Activated CD4-positive, alpha-beta T cell treated with anti-CD3 and anti-CD28 coated beads for 24 hours (primary cell): ENCODE measurements at regions not wholly inside any gene's neighbourhood (a gene's known extent, or its start where the extent isn't known, plus 50 kb on each side); places are given as distances from the start of the nearest gene placed in this dataset.
A peak's percentile ranks its signal among the peaks of the same experiment; 100 is the strongest.

ENCODE experiments used
- DNase-seq, 2 donors: peaks; one replicate each; pipeline ENCODE4 v3.0.0-alpha.2; 2020; ENCODE audit warnings: low read depth in 2 of 2

GRCh38 chr1:234554218-234554697 is 55.7 kb downstream of the IRF2BP2 start:
- DNase-seq, result no peak

- DNase-seq, result no peak
These were observed 56.5 kb downstream of the IRF2BP2 start for GRCh38 chr1:234553240-234554188.

DNA sequence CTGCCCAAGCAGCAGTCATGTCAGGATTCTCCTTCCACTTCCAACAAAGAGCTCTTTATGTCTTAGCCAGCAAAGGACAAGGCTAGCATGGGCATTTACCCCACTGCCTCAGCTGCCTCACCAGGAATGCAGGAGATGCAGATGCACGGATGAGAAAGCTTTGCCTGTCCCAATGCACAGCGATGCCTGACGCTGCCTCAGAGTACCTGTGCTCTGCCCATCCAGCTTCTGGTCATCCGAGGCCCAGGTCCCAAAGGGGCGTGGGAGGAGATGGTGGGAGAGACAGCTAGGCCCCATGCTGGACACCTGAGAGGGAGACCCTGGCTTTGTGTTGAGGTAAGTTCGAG is 59.0 kb downstream of the IRF2BP2 start:
- no peak for DNase-seq

DNA sequence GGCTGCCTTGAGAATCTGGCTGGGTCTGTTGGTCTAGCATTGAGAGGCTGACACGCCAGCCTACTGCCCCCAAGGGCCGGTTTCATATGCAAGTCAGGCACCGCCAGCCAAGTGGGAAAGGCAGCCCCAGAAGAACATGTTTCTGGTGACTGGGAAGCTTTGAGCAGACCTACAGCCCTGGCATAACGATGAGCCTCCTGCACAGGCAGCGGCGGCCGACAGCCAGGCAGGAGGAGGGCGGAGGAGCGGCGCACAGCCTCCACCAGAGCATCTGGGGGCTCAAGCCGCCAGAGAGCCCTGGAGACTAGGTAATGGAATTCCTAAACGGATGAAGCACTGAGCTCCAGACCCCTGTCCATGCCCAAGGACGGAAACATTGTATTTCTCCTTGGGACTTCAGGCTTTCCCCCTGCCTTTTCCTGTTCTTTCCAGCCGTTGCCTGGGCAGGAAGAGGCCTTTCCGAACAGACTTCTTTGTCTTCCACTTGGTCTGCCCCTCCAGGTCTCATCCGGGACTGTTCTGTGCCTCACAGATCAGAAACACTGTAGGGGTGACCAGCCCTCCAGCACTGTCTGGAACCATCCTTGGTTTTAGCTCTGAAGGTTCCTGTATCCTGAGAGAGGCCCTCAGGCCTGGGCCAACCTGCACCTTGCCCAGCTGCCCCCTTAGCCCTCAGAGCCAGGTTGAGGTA is 59.5 kb downstream of the IRF2BP2 start:
- no peak for DNase-seq

DNA sequence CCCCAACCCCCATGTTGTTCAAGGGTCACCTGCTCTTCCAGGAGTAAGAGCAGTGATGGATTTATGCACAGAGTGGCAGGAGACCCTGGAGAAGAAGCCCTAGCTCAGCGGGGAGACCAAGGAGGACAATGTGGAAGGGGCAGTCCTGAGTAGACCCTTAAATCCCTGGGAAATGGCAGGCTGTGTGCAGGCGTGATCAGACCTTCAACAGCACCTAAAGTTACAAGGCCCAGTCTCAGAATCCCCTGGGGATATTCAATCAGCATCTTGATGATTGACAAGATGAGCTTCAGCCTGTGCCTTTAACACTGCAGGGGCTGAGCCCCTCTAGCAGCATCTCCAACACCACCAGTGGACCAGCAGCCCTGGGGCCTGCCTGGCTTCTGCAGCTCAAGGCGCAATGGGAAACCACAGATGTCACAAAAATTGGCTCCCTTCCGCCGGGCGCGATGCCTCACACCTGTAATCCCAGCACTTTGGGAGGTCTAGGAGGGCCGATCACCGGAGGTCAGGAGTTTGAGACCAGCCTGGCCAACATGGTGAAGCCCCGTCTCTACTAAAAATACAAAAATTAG is 60.4 kb downstream of the IRF2BP2 start:
- no peak for DNase-seq

DNA sequence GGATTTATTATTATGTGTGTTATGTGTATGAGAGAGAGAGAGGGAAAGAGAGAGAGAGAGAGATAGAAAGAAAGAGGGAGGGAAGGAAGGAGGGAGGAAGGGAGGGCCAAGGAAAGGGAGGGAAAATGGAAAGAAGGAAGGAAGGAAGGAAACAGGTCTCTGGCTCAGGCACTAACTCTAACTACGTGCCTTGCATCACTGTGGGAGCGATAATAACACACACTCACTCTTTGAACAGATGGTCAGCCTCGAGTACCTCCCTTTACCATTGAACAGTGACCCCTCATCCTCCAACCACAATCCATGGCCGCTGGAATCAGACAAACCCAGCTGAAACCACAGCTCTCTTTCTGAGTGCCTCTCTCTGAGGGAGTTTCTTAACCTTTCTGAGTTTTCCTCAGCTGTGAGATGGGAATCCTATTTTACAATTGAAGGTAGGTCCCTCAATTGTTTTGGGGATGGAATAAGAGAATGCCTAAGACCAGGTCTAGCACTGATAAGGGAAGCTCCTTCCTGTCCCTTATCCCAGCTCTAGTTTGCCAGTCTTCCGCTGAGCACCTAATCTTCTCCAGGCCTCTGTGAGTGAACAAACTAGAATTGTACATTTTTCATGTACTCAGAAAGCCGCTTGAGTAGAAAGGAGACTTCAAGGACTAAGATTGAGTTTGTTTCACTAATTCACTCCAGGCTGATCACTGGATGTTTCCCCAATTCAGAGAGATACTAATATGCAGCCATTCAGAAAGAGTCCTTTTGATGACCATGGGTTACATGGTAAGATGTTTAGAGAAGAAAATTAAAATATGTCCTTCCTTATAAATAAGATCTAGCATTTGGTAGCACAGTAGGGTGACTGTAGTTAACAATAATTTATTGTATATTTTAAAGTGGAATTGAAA is 62.8 kb downstream of the IRF2BP2 start:
- DNase-seq, result no peak

DNA sequence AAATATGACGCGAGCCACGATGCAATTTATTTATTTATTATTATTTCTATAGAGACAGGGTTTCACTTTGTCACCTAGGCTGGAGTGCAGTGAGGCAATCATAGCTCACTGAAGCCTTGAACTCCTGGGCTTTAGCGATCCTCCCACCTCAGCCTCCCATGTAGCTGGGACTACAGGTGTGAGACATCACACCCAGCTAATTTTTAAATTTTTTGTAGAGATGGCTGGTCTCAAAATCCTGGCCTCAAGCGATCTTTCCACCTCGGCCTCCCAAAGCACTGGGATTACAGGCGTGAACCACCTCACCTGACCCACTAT is 63.6 kb downstream of the IRF2BP2 start:
- no peak for DNase-seq

DNA sequence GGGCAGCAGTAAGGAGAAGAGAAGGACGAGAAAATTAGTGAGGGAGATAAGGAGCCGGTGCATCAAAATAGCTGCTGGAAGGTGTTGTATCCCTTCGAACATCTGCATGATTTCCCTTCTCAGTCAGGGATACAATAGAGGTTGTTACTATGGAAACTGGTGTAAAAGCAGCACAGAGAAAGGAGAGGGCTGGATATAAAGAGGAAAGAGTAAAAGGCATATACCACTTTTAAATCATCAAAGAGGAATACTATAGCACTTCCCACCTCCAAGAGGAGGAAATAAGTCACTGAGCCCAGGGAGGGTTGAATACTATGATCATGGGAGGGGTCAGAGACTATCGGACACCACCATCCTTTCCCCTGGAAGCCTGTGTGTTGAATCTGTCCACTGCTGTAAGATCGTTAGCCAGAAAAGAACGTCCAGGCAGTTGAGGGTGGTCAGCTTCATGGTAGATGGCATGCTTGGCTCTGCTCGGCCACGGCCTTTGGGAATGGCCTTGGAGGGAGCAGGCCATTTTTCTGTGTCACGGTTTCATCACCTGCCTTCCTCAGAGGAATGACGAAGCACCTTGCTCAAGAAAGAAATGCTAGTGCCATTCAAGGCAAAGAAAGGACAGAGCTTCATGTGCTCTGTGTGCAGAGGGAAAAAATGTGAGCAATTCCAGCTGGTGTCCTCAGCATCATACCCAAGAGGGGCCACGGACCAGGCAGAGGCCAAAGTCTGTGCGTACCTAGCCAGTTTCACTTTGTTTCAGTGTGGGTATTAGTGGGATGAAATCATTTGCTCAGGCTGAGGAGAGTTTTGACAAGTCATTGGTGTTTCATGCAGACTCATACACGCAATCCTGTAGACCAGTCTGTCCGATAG is 64.2 kb downstream of the IRF2BP2 start:
- no peak for DNase-seq

DNA sequence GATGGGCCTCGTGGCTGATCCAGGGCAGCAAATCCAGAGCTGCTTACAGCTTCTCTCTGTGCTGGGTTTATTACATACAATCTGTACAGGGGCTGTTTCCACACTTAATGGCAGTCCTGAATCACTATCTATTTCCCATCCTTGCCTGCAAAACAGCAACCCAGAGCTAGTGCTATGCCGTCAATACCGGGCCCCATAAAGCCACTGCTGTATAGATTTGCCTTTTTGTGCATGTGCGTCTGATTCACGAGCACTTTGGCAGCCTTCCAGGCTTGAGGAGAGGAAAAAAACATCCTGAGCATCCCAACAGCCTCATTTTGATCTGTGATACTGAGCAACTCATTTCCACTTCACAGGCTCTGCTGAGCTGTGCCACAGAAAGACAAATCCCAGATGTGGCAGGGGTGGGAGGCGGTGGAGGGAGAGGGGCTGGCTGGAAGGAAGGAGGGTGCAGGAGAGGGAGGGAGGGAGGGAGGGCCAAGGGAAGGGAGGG is 65.2 kb upstream of the TARBP1 start:
- peak; percentile 21 to 32 for DNase-seq

- DNase-seq, result no peak
These were observed 64.6 kb upstream of the TARBP1 start for GRCh38 chr1:234543442-234544086.

- no peak for DNase-seq
These were observed 63.4 kb upstream of the TARBP1 start for GRCh38 chr1:234542211-234542850.

DNA sequence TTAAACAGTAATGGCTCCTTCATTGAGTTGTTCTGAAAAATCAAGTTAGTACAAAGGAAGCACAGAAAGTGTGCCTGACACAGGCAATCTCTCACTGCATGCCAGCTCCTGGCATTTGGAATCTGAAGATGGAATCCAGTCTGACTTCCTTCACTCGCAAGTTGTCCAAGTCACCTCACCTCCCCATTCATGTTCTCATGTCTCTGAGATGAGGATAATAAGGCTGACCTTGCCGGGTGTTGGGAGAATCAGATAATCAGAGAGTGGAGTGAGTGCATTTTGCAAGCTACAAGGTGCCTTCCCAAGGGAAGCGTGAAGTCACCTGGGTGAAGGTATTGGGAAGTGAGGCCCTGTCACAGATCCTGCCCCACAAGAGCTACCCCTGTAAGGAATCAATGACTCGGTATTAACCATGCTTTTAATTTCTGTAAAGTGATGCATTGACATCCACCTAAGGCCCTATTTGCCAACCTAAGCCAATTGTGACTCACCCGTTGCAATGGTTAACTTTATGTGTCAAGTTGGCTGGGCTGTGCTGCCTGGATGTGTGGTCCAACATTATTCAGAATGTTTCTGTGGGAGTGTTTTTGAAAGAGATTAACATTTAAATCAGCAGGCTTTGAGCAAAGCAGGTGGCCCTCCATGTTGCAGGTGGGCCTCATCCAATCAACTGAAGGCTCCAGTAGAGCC is 62.5 kb upstream of the TARBP1 start:
- DNase-seq, result no peak

GRCh38 chr1:234540404-234540762 is 61.4 kb upstream of the TARBP1 start:
- no peak for DNase-seq

DNA sequence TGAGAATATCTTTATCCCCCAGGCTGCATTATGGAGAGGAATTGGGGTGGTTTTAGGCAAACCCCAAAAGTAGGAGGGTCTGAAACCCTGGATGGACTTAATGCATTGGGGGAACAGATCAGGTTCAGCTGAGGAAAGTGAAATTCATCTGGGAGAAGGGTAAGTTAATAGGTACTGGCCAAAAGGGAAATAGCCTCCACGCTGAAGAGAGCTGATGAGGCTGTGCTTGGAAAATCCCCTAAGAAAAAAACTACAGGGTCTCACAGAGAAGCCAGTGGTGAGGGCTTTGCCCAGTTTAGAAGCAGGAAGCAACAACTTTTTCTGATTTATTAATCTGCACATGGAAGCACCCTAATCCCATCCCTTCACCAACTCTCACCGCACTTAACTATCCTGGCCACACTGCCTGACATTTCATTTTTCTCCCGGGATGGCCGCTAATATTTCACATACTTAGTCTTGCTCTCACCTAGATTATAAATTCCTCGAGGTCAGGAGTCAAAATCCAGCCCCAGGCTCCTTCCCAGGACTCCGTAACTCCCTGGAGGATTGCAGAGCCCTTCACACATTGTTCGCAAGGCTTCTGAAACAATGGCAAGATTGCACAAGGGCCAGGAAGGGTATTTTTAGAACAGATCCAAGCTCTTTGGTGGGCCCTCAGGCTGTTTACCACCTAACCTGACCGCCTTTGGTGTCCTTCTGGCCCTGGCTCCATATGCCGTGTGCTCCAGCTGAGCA is 60.9 kb upstream of the TARBP1 start:
- no peak for DNase-seq

- DNase-seq, result no peak
These were observed 60.1 kb upstream of the TARBP1 start for GRCh38 chr1:234538930-234539649.

DNA sequence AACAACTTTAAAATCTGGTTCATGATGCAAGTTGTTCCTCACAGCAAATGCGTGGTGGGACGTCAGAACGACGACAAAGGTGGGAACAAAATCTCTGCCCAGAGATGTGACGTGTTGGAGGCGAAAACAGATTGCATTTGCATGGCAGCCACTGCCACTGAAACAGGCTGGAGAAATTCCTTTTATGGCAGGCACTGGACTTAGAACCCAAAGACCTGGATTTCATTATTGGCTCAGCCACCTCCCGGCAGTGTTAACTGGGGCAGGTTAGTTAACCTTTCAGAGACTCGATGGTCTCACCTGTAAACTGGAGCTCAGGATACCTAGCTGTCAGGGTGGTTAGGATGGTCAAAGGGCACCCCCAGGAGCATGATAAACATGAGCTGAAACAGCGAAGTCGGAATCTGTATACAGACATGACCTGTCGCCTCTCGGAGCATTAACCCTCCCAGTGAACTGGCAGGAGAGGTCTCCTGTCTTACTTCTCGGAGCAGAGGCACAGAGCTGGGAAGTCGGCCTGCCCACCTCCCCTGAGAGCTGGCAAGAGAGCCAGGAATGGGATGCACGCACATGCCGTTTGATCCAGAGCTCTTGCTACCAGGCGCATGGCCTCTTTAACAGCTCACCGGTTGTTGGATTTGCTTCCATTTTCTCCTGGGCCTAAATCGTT is 59.2 kb upstream of the TARBP1 start:
- DNase-seq, result no peak

DNA sequence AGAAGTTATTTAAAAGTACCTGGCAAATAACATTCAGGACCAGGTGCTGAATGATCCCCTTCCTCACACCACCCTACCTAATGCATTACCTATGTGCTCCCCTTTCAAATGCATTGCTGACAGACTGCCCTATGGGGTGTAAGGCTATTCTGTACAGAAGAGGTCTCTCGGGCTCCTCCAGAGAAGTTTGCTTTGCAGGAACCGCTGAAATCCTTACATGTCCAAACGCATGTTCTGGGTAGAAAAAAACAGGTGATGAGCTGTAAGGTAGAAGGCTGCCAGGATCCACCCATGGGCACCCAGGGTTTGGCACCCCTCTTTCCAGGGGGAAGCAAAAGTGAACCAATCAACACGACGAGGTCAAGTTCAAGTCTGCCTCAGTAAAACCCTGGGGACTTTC is 58.3 kb upstream of the TARBP1 start:
- no peak for DNase-seq
